PC-3 (cell line): ENCODE measurements at regions not wholly inside any gene's neighbourhood (a gene's known extent, or its start where the extent isn't known, plus 50 kb on each side); places are given as distances from the start of the nearest gene placed in this dataset.

Experiments
- EZH2 ChIP-seq: fragments of 300-600 bp; sonication (generic); IDR thresholded peaks from one replicate; pipeline ENCODE4 v1.6.1; 2017; ENCODE audit warnings: antibody characterized with exemption, mild to moderate bottlenecking, low read length; ENCODE audit not compliant: unreplicated experiment
- TF ChIP-seq, protein P1 (sequence below): fragments of 300-600 bp; sonication (generic); conservative IDR thresholded peaks from 2 replicates; pipeline ENCODE4 v1.5.1; 2017; ENCODE audit warnings: antibody characterized with exemption, low read depth, mild to moderate bottlenecking, low read length

DNA sequence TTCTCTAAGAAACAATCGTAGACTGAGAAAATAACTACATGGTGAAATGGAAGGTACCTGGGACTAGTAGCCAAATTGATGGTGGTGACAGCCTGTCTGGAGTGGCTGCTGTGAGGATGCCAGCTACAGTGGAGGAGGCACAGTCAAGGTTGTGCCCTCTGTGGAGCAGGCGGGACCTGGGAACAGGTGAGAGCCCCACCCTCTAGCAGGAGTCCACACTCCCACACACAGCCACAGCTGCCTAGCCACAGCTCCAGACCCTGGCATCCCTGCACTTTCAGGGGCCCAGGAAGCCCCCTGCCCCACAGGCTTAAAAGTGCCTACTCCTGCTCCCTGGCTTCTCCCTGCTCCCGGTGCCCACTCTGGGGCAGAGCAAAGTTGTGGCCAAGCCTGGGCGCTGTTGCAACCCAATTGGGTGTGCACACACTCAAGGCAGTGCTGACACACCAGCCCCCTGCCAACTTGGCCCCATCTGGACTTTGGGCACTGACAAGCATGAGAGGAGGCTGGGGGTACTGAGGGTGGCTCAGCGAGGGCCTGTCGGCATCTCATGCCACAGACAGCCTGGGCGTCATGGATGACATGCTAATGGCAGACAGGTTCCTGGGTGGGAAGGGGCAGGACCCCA, 548.7 kb downstream of the TBC1D32 start:
- TF ChIP-seq, protein P1, sequence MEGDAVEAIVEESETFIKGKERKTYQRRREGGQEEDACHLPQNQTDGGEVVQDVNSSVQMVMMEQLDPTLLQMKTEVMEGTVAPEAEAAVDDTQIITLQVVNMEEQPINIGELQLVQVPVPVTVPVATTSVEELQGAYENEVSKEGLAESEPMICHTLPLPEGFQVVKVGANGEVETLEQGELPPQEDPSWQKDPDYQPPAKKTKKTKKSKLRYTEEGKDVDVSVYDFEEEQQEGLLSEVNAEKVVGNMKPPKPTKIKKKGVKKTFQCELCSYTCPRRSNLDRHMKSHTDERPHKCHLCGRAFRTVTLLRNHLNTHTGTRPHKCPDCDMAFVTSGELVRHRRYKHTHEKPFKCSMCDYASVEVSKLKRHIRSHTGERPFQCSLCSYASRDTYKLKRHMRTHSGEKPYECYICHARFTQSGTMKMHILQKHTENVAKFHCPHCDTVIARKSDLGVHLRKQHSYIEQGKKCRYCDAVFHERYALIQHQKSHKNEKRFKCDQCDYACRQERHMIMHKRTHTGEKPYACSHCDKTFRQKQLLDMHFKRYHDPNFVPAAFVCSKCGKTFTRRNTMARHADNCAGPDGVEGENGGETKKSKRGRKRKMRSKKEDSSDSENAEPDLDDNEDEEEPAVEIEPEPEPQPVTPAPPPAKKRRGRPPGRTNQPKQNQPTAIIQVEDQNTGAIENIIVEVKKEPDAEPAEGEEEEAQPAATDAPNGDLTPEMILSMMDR, result no peak
- no peak for TF ChIP-seq EZH2
